H9 (cell line): ENCODE measurements at regions not wholly inside any gene's neighbourhood (a gene's known extent, or its start where the extent isn't known, plus 50 kb on each side); places are given as distances from the start of the nearest gene placed in this dataset.

Experiments
- DNase-seq: peaks from one replicate; pipeline ENCODE4 v3.0.0-alpha.2; 2017
- H2AFZ ChIP-seq: one replicate; pipeline ENCODE4 v1.6.1; 2013; ENCODE audit warnings: mild to moderate bottlenecking, low read length, control low read depth, moderate library complexity
- H2AK5ac ChIP-seq: 2 replicates; pipeline ENCODE4 v1.6.1; 2013; ENCODE audit warnings: low read length, control low read depth, mixed read lengths; ENCODE audit not compliant: insufficient read length
- H2BK120ac ChIP-seq: one replicate; pipeline ENCODE4 v1.6.1; 2013; ENCODE audit warnings: low read depth, mild to moderate bottlenecking, low read length, control low read depth, inconsistent platforms; ENCODE audit not compliant: poor library complexity, severe bottlenecking
- H2BK12ac ChIP-seq: 2 replicates; pipeline ENCODE4 v1.6.1; 2013; ENCODE audit warnings: low read length, control low read depth, mixed read lengths, low read depth; ENCODE audit not compliant: insufficient read length
- H2BK15ac ChIP-seq: 2 replicates; pipeline ENCODE4 v1.6.1; 2013; ENCODE audit warnings: low read depth, low read length, control low read depth
- H2BK20ac ChIP-seq: one replicate; pipeline ENCODE4 v1.6.1; 2013; ENCODE audit warnings: low read depth, mild to moderate bottlenecking, low read length, control low read depth, inconsistent platforms; ENCODE audit not compliant: poor library complexity, severe bottlenecking
- H2BK5ac ChIP-seq: 2 replicates; pipeline ENCODE4 v1.6.1; 2013; ENCODE audit warnings: low read length, control low read depth, mixed read lengths; ENCODE audit not compliant: insufficient read length
- H3K14ac ChIP-seq: 2 replicates; pipeline ENCODE4 v1.6.1; 2013; ENCODE audit warnings: low read length, control low read depth; ENCODE audit not compliant: insufficient read depth
- H3K18ac ChIP-seq: 2 replicates; pipeline ENCODE4 v1.6.1; 2013; ENCODE audit warnings: low read depth, mild to moderate bottlenecking, mixed read lengths, low read length, control low read depth; ENCODE audit not compliant: insufficient read length
- H3K23ac ChIP-seq: 2 replicates; pipeline ENCODE4 v1.6.1; 2013; ENCODE audit warnings: low read length, control low read depth, mixed read lengths, low read depth; ENCODE audit not compliant: insufficient read length
- H3K23me2 ChIP-seq: 2 replicates; pipeline ENCODE4 v1.6.1; 2013; ENCODE audit warnings: low read depth, mild to moderate bottlenecking, mixed read lengths, low read length, control low read depth; ENCODE audit not compliant: insufficient read length, poor library complexity, severe bottlenecking
- H3K27ac ChIP-seq: 2 replicates; pipeline ENCODE4 v1.5.1; 2013; ENCODE audit warnings: low read length, control low read depth, mixed read lengths, low read depth; ENCODE audit not compliant: insufficient read length
- H3K27me3 ChIP-seq: 2 replicates; pipeline ENCODE4 v1.6.1; 2013; ENCODE audit warnings: low read length, control low read depth, inconsistent platforms; ENCODE audit not compliant: insufficient read depth
- H3K4ac ChIP-seq: 2 replicates; pipeline ENCODE4 v1.6.1; 2013; ENCODE audit warnings: low read depth, mild to moderate bottlenecking, control low read depth, inconsistent platforms, low read length, moderate library complexity
- H3K4me1 ChIP-seq: 2 replicates; pipeline ENCODE4 v1.6.1; 2013; ENCODE audit warnings: low read length, control low read depth, inconsistent platforms; ENCODE audit not compliant: insufficient read depth
- H3K4me2 ChIP-seq: 2 replicates; pipeline ENCODE4 v1.6.1; 2013; ENCODE audit warnings: low read length, control low read depth, mixed read lengths; ENCODE audit not compliant: insufficient read length, insufficient read depth
- H3K56ac ChIP-seq: 2 replicates; pipeline ENCODE4 v1.6.1; 2013; ENCODE audit warnings: low read depth, mild to moderate bottlenecking, mixed read lengths, low read length, control low read depth; ENCODE audit not compliant: insufficient read length
- H3K79me1 ChIP-seq: 2 replicates; pipeline ENCODE4 v1.6.1; 2013; ENCODE audit warnings: low read depth, mild to moderate bottlenecking, moderate library complexity, low read length, control low read depth, inconsistent platforms; ENCODE audit not compliant: insufficient read depth, poor library complexity, severe bottlenecking
- H3K79me2 ChIP-seq: 2 replicates; pipeline ENCODE4 v1.6.1; 2013; ENCODE audit warnings: low read length, control low read depth, inconsistent platforms; ENCODE audit not compliant: insufficient read depth
- H3K9ac ChIP-seq: 2 replicates; pipeline ENCODE4 v1.6.1; 2013; ENCODE audit warnings: low read length, control low read depth, mixed read lengths; ENCODE audit not compliant: insufficient read length; ENCODE audit errors: extremely low read depth
- H3K9me3 ChIP-seq: one replicate; pipeline ENCODE4 v1.6.1; 2013; ENCODE audit warnings: low read depth, low read length, inconsistent platforms; ENCODE audit not compliant: control insufficient read depth
- H3T11ph ChIP-seq: one replicate; pipeline ENCODE4 v1.6.1; 2013; ENCODE audit warnings: mild to moderate bottlenecking, low read length, control low read depth, inconsistent platforms
- H4K20me1 ChIP-seq: one replicate; pipeline ENCODE4 v1.6.1; 2013; ENCODE audit not compliant: control insufficient read depth, insufficient read length, insufficient read depth
- H4K5ac ChIP-seq: 2 replicates; pipeline ENCODE4 v1.6.1; 2013; ENCODE audit warnings: low read depth, mild to moderate bottlenecking, mixed read lengths, low read length, control low read depth; ENCODE audit not compliant: insufficient read length
- H4K8ac ChIP-seq: replicated peaks from 2 replicates; pipeline ENCODE4 v1.6.1; 2013; ENCODE audit warnings: low read length, control low read depth, mixed read lengths, low read depth; ENCODE audit not compliant: insufficient read length
- H4K91ac ChIP-seq: 2 replicates; pipeline ENCODE4 v1.6.1; 2013; ENCODE audit warnings: low read depth, mild to moderate bottlenecking, moderate library complexity, mixed read lengths, low read length, control low read depth; ENCODE audit not compliant: insufficient read length
- H3K27ac Mint-ChIP-seq, 3 experiments: 2 replicates in 2 of 3; 3 replicates in 1 of 3; pipeline ENCODE4 v1.8.0; 2020 to 2021; ENCODE audit warnings: mixed read lengths in 3 of 3, mild to moderate bottlenecking in 1 of 3, moderate library complexity in 1 of 3
- H3K27me3 Mint-ChIP-seq: 2 replicates; pipeline ENCODE4 v1.8.0; 2021; ENCODE audit warnings: low read depth, mild to moderate bottlenecking, moderate library complexity, mixed read lengths
- H3K36me3 Mint-ChIP-seq, 3 experiments: 2 replicates in 2 of 3; 3 replicates in 1 of 3; pipeline ENCODE4 v1.8.0; 2020 to 2021; ENCODE audit warnings: low read depth in 3 of 3, mixed read lengths in 3 of 3; ENCODE audit not compliant: insufficient read depth in 1 of 3
- H3K4me1 Mint-ChIP-seq, 2 experiments: 2 replicates each; pipeline ENCODE4 v1.8.0; 2020; ENCODE audit warnings: mixed read lengths in 2 of 2
- H3K4me3 Mint-ChIP-seq, 2 experiments: 2 replicates in 1 of 2; 3 replicates in 1 of 2; pipeline ENCODE4 v1.8.0; 2020 to 2021; ENCODE audit warnings: mild to moderate bottlenecking in 2 of 2, mixed read lengths in 2 of 2, moderate library complexity in 1 of 2
- H3K9me3 Mint-ChIP-seq, 2 experiments: 2 replicates in 1 of 2; 3 replicates in 1 of 2; pipeline ENCODE4 v1.8.0; 2020; ENCODE audit warnings: mild to moderate bottlenecking in 2 of 2, mixed read lengths in 2 of 2, moderate library complexity in 1 of 2
- WGBS: extraction: QIAGEN DNeasy Blood & Tissue Kit; methylation state at CpG from one replicate; pipeline ENCODE4 v1.1.7; 2013; ENCODE audit warnings: missing lambda C conversion rate, low lambda C conversion rate, mixed read lengths; ENCODE audit not compliant: insufficient read length; ENCODE audit errors: extremely low coverage; 5-methylcytosine and 5-hydroxymethylcytosine counted together
- TF ChIP-seq, protein P1 (sequence below): fragments of 200-600 bp; sonication (generic); conservative IDR thresholded peaks from 3 replicates; pipeline ENCODE4 v1.8.0; 2021; ENCODE audit warnings: antibody characterized with exemption, mild to moderate bottlenecking

DNA sequence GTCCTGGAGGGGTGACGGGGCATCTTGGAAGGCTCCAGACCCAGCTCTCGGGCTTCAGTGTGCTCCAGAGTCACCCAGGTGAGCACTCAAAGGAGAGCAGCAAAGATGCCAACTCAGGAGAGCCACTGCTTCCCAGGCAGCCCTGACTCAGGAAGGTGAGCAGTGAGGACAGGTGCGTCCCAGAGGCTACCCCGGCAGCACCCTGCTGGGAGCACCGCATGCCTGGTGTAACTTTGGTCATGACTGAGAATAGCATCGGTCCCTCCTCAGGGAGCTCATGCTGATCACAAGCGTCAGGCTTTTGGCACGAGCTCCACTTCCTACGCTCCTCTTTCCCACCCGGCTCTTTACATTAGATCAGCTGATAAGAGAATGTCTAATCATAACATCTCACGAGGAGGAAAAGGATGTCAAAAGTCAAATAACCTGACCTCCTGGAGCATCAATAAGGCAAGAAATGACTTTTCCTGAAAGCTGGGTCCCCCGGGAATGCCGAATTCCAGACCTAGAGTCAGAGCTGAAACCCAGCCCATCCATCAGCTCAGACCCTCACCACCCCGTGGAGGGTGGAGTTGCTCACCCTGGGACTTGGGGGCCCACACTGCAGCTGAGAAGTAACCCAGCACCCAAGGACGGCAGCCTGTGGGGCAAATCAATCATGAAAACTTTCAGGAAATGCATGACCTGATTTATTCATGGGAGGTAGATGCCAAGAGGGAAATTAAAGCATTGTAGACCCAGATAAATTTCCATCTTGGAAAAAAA lies 248.8 kb downstream of the ACKR3 start:
- no peak overlapping the region for H3K27ac ChIP-seq
- no peak overlapping the region for H4K8ac ChIP-seq
- no peak overlapping the region for H2BK15ac ChIP-seq
- no peak overlapping the region for H4K5ac ChIP-seq
- WGBS = no CpG with 5 or more reads among the region's 15 CpGs
- no peak overlapping the region for H2AK5ac ChIP-seq
- H3T11ph ChIP-seq = no peak overlapping the region
- peaks cover 13% of the 10 kb centered on the region for H3K27me3 Mint-ChIP-seq
- no peaks in the 10 kb centered on the region for H3K9me3 ChIP-seq
- no peak overlapping the region for H2BK120ac ChIP-seq
- H3K4me1 Mint-ChIP-seq = peaks cover 10 to 12% of the 10 kb centered on the region in 2 experiments
- H3K23ac ChIP-seq = no peak overlapping the region
- no peak overlapping the region for H2BK12ac ChIP-seq
- no peak overlapping the region for H3K4ac ChIP-seq
- no peak overlapping the region for H3K18ac ChIP-seq
- H3K27me3 ChIP-seq = no peaks in the 10 kb centered on the region
- H4K20me1 ChIP-seq = no peaks in the 10 kb centered on the region
- H3K4me3 Mint-ChIP-seq = no peak overlapping the region
- H3K9ac ChIP-seq = no peak overlapping the region
- no peaks in the 10 kb centered on the region for H3K79me2 ChIP-seq
- H3K9me3 Mint-ChIP-seq = peaks cover 0 to 9% of the 10 kb centered on the region in 2 experiments; a peak in 2 of 5 replicates
- no peak overlapping the region for H2BK5ac ChIP-seq
- no peak overlapping the region for H3K4me2 ChIP-seq
- H2BK20ac ChIP-seq = no peak overlapping the region
- TF ChIP-seq, protein P1, sequence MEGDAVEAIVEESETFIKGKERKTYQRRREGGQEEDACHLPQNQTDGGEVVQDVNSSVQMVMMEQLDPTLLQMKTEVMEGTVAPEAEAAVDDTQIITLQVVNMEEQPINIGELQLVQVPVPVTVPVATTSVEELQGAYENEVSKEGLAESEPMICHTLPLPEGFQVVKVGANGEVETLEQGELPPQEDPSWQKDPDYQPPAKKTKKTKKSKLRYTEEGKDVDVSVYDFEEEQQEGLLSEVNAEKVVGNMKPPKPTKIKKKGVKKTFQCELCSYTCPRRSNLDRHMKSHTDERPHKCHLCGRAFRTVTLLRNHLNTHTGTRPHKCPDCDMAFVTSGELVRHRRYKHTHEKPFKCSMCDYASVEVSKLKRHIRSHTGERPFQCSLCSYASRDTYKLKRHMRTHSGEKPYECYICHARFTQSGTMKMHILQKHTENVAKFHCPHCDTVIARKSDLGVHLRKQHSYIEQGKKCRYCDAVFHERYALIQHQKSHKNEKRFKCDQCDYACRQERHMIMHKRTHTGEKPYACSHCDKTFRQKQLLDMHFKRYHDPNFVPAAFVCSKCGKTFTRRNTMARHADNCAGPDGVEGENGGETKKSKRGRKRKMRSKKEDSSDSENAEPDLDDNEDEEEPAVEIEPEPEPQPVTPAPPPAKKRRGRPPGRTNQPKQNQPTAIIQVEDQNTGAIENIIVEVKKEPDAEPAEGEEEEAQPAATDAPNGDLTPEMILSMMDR = no peak
- H4K91ac ChIP-seq = no peak overlapping the region
- H3K23me2 ChIP-seq = no peaks in the 10 kb centered on the region
- H3K36me3 Mint-ChIP-seq = peaks cover 0 to 13% (median 7%) of the 10 kb centered on the region in 3 experiments; a peak in 4 of 7 replicates
- H3K14ac ChIP-seq = no peak overlapping the region
- no peak overlapping the region for H3K56ac ChIP-seq
- DNase-seq = no peak
- H2AFZ ChIP-seq = no peak overlapping the region
- H3K79me1 ChIP-seq = no peaks in the 10 kb centered on the region
- H3K4me1 ChIP-seq = peaks cover 2% of the 10 kb centered on the region; the same call in 1 of the 2 replicates
- H3K27ac Mint-ChIP-seq = no peak overlapping the region; a peak in 1 of 7 replicates
